ENCODE measurements at regions not wholly inside any gene's neighbourhood (a gene's known extent, or its start where the extent isn't known, plus 50 kb on each side); places are given as distances from the start of the nearest gene placed in this dataset.

GRCh38 chr2:129653246-129653645, 326.2 kb upstream of the RAB6C start:
- DNase-seq: no peak

GRCh38 chr2:129654331-129654730, 325.1 kb upstream of the RAB6C start:
- DNase-seq: no peak

- no peak for DNase-seq
Measured at GRCh38 chr2:129656081-129656598, 323.3 kb upstream of the RAB6C start.

GRCh38 chr2:129658430-129658829, 321.0 kb upstream of the RAB6C start:
- no peak for DNase-seq

- DNase-seq: no peak
Measured at GRCh38 chr2:129661935-129662334, 317.5 kb upstream of the RAB6C start.

- no peak for DNase-seq
Measured at GRCh38 chr2:129667577-129667976, 311.9 kb upstream of the RAB6C start.

- no peak for DNase-seq
Measured at GRCh38 chr2:129672521-129672920, 306.9 kb upstream of the RAB6C start.

GRCh38 chr2:129673234-129673633, 306.2 kb upstream of the RAB6C start:
- no peak for DNase-seq

GRCh38 chr2:129673847-129674711, 305.4 kb upstream of the RAB6C start:
- DNase-seq: no peak

- DNase-seq: no peak
Measured at GRCh38 chr2:129678751-129679150, 300.7 kb upstream of the RAB6C start.

- DNase-seq: no peak
Measured at GRCh38 chr2:129681788-129682187, 297.7 kb upstream of the RAB6C start.

GRCh38 chr2:129689653-129690448, 289.6 kb upstream of the RAB6C start:
- DNase-seq: no peak

- no peak for DNase-seq
Measured at GRCh38 chr2:129695496-129695895, 284.0 kb upstream of the RAB6C start.

GRCh38 chr2:129698593-129698992, 280.9 kb upstream of the RAB6C start:
- no peak for DNase-seq

- no peak for DNase-seq
Measured at GRCh38 chr2:129699781-129700573, 279.5 kb upstream of the RAB6C start.

- DNase-seq: no peak
Measured at GRCh38 chr2:129702416-129703176, 276.9 kb upstream of the RAB6C start.

GRCh38 chr2:129705085-129705484, 274.4 kb upstream of the RAB6C start:
- no peak for DNase-seq

GRCh38 chr2:129707800-129708199, 271.7 kb upstream of the RAB6C start:
- no peak for DNase-seq

GRCh38 chr2:129708221-129708967, 271.1 kb upstream of the RAB6C start:
- no peak for DNase-seq

- no peak for DNase-seq
Measured at GRCh38 chr2:129709001-129709955, 270.2 kb upstream of the RAB6C start.

Data from CD4-positive, alpha-beta T cell treated with Interferon gamma for 1 hour (primary cell).